ENCODE measurements at regions not wholly inside any gene's neighbourhood (a gene's known extent, or its start where the extent isn't known, plus 50 kb on each side); places are given as distances from the start of the nearest gene placed in this dataset.

- no peaks in the 10 kb centered on the region for H3K36me3 ChIP-seq
- no peaks in the 10 kb centered on the region for H3K4me1 ChIP-seq
- no peaks in the 10 kb centered on the region for H3K9me3 ChIP-seq
- DNase-seq (no peak), ATAC-seq (ENCODE audit: low FRiP score in 2 of 2) (no peak)
- H3K4me3 ChIP-seq = no peak overlapping the region
- WGBS, 2 donors = 58% methylated on average over 6 to 8 of the region's 8 CpGs
- H3K27ac ChIP-seq = no peak overlapping the region
- TF ChIP-seq CTCF (IDR thresholded peaks at IDR 0.05) = no peak
- no peak for TF ChIP-seq EP300 (IDR thresholded peaks at IDR 0.05)
- TF ChIP-seq POLR2AphosphoS5 (IDR thresholded peaks at IDR 0.05) = no peak
- no peak for TF ChIP-seq POLR2A (IDR thresholded peaks at IDR 0.05)
- no peaks in the 10 kb centered on the region for H3K27me3 ChIP-seq
These were observed 279.0 kb upstream of the VCX3A start for GRCh38 chrX:6813836-6814370.

GRCh38 chrX:6812087-6812486 is 277.2 kb upstream of the VCX3A start:
- 95% methylated on average over 1 of the region's 1 CpG; no CpG with 5 or more reads in 1 of the 2 donors for WGBS, 2 donors
- H3K36me3 ChIP-seq = no peaks in the 10 kb centered on the region
- ATAC-seq (ENCODE audit: low FRiP score in 2 of 2) (no peak), DNase-seq (no peak)
- no peak overlapping the region for H3K27ac ChIP-seq
- H3K9me3 ChIP-seq = no peaks in the 10 kb centered on the region
- H3K4me1 ChIP-seq = no peaks in the 10 kb centered on the region
- TF ChIP-seq CTCF (IDR thresholded peaks at IDR 0.05) = no peak
- TF ChIP-seq EP300 (IDR thresholded peaks at IDR 0.05) = no peak
- TF ChIP-seq POLR2AphosphoS5 (IDR thresholded peaks at IDR 0.05) = no peak
- TF ChIP-seq POLR2A (IDR thresholded peaks at IDR 0.05) = no peak
- H3K27me3 ChIP-seq = no peaks in the 10 kb centered on the region
- no peak overlapping the region for H3K4me3 ChIP-seq

- Histone ChIP-seq H3K27me3 (no peaks in the 10 kb centered on the region), H3K36me3 (no peaks in the 10 kb centered on the region), H3K9me3 (no peaks in the 10 kb centered on the region), H3K27ac (no peak overlapping the region), H3K4me1 (no peaks in the 10 kb centered on the region), H3K4me3 (no peak overlapping the region)
- ATAC-seq (ENCODE audit: low FRiP score in 2 of 2) (no peak), DNase-seq (no peak)
- TF ChIP-seq POLR2A (IDR thresholded peaks at IDR 0.05) = no peak
- TF ChIP-seq POLR2AphosphoS5 (IDR thresholded peaks at IDR 0.05) = no peak
- no peak for TF ChIP-seq CTCF (IDR thresholded peaks at IDR 0.05)
- WGBS, 2 donors = 40 to 79% methylated on average over 1 to 2 of the region's 2 CpGs
These were observed 275.9 kb upstream of the VCX3A start for GRCh38 chrX:6810776-6811175.

- DNase-seq = no peak
- 90 to 91% methylated on average over 6 of the region's 6 CpGs for WGBS, 2 donors
These were observed 268.7 kb upstream of the VCX3A start for GRCh38 chrX:6803607-6804006.

More at GRCh38 chrX:6803607-6804006, 268.7 kb upstream of the VCX3A start:
- no peak for ATAC-seq (ENCODE audit: low FRiP score in 2 of 2)
- no peak overlapping the region for H3K4me3 ChIP-seq
- H3K9me3 ChIP-seq = no peaks in the 10 kb centered on the region
- H3K4me1 ChIP-seq = no peaks in the 10 kb centered on the region
- no peak overlapping the region for H3K27ac ChIP-seq
- no peaks in the 10 kb centered on the region for H3K27me3 ChIP-seq
- TF ChIP-seq EP300 (IDR thresholded peaks at IDR 0.05) = no peak
- TF ChIP-seq CTCF (IDR thresholded peaks at IDR 0.05) = no peak
- TF ChIP-seq POLR2A (IDR thresholded peaks at IDR 0.05) = no peak
- no peak for TF ChIP-seq POLR2AphosphoS5 (IDR thresholded peaks at IDR 0.05)
- no peaks in the 10 kb centered on the region for H3K36me3 ChIP-seq
